T-cell (primary cell): ENCODE measurements at regions not wholly inside any gene's neighbourhood (a gene's known extent, or its start where the extent isn't known, plus 50 kb on each side); places are given as distances from the start of the nearest gene placed in this dataset.

Source experiments
- ATAC-seq, 4 experiments: fragments of 200-7000 bp in 3 of 4; fragments of 150-1000 bp in 1 of 4; cut with Tn5 transposase; replicated peaks in 1 of 4; 1 replicate in 3 of 4; 2 replicates in 1 of 4; pipeline ENCODE4 v1.10.0; 2021; ENCODE audit warnings: moderate library complexity in 3 of 4, mild to moderate bottlenecking in 2 of 4, moderate number of reproducible peaks in 1 of 4
- CTCF ChIA-PET, 2 donors: fragments of 300-600 bp; sonication (Branson Sonifier 250); formaldehyde crosslinking; loops; one replicate each; lab custom pipeline; 2022; ENCODE audit warnings: antibody characterized with exemption in 2 of 2; lab: Charles Lee
- POLR2A ChIA-PET, 2 donors: fragments of 300-600 bp; sonication (Branson Sonifier 250); formaldehyde crosslinking; loops; one replicate each; lab custom pipeline; 2022; ENCODE audit warnings: antibody characterized with exemption in 2 of 2; lab: Charles Lee
- DNase-seq, 35 experiments: peaks; one replicate each; pipeline versions ENCODE4 v3.0.0 to v3.0.0-alpha.2; 2013 to 2023
- H3K27ac ChIP-seq: one replicate; pipeline ENCODE4 v1.5.1; 2013; ENCODE audit warnings: low read length
- H3K27me3 ChIP-seq, 2 experiments: replicated peaks in 1 of 2; 1 replicate in 1 of 2; 2 replicates in 1 of 2; pipeline versions ENCODE4 v1.6.1 to v1.7.0; 2013; ENCODE audit warnings: low read length in 1 of 2, mixed read lengths in 1 of 2; ENCODE audit not compliant: control insufficient read depth in 2 of 2, insufficient read depth in 2 of 2; ENCODE audit errors: extremely low read depth in 1 of 2
- H3K36me3 ChIP-seq, 2 donors: 1 replicate in 1 of 2; 2 replicates in 1 of 2; pipeline versions ENCODE4 v1.6.1 to v1.7.0; 2013; ENCODE audit warnings: low read length in 1 of 2; ENCODE audit not compliant: control insufficient read depth in 2 of 2, insufficient read depth in 1 of 2; ENCODE audit errors: extremely low read depth in 1 of 2
- H3K4me1 ChIP-seq, 2 experiments: 1 replicate in 1 of 2; 2 replicates in 1 of 2; pipeline versions ENCODE4 v1.6.1 to v1.7.0; 2013; ENCODE audit warnings: low read length in 2 of 2, mixed read lengths in 1 of 2; ENCODE audit not compliant: insufficient read depth in 2 of 2, control insufficient read depth in 1 of 2; ENCODE audit errors: extremely low read depth in 1 of 2
- H3K4me3 ChIP-seq, 2 donors: 1 replicate in 1 of 2; 2 replicates in 1 of 2; pipeline versions ENCODE4 v1.5.1 to v1.7.0; 2013; ENCODE audit warnings: mild to moderate bottlenecking in 2 of 2, low read length in 1 of 2, moderate library complexity in 1 of 2; ENCODE audit not compliant: control insufficient read depth in 1 of 2; ENCODE audit errors: extremely low read depth in 1 of 2
- H3K9me3 ChIP-seq: 2 replicates; pipeline ENCODE4 v1.7.0; 2013
- H3K27ac Mint-ChIP-seq, 2 donors: one replicate each; pipeline ENCODE4 v1.8.0; 2020 to 2021; ENCODE audit warnings: mild to moderate bottlenecking in 2 of 2, mixed read lengths in 2 of 2
- H3K27me3 Mint-ChIP-seq, 2 donors: one replicate each; pipeline ENCODE4 v1.8.0; 2021 to 2022; ENCODE audit warnings: mixed read lengths in 2 of 2
- H3K36me3 Mint-ChIP-seq: one replicate; pipeline ENCODE4 v1.8.0; 2021; ENCODE audit warnings: mixed read lengths
- H3K4me1 Mint-ChIP-seq, 3 donors: one replicate each; pipeline ENCODE4 v1.8.0; 2020 to 2022; ENCODE audit warnings: mixed read lengths in 3 of 3, mild to moderate bottlenecking in 1 of 3
- H3K4me3 Mint-ChIP-seq, 3 donors: one replicate each; pipeline ENCODE4 v1.8.0; 2020 to 2022; ENCODE audit warnings: mild to moderate bottlenecking in 3 of 3, mixed read lengths in 3 of 3, moderate library complexity in 3 of 3
- H3K9me3 Mint-ChIP-seq, 3 donors: one replicate each; pipeline ENCODE4 v1.8.0; 2020 to 2022; ENCODE audit warnings: mixed read lengths in 3 of 3
- WGBS: methylation state at CpG from one replicate; pipeline ENCODE4 v1.1.5; 2013; ENCODE audit warnings: missing lambda C conversion rate; ENCODE audit not compliant: insufficient coverage; 5-methylcytosine and 5-hydroxymethylcytosine counted together

- no peaks in the 10 kb centered on the region for H3K27me3 Mint-ChIP-seq
- H3K36me3 ChIP-seq: no peaks in the 10 kb centered on the region
- H3K9me3 ChIP-seq: no peaks in the 10 kb centered on the region
- H3K27me3 ChIP-seq: no peaks in the 10 kb centered on the region
- ChIA-PET CTCF (no interaction called here), POLR2A (interaction anchor here in 1 of 2 donors (0.6 kb wide), 1 partner anchor 377 kb away, joined by 3 read pairs; no protein-coding TSS in a partner anchor)
- H3K27ac ChIP-seq: no peak overlapping the region
- 91% methylated on average over 14 of the region's 19 CpGs for WGBS
- no peak overlapping the region for H3K27ac Mint-ChIP-seq
- no peaks in the 10 kb centered on the region for H3K36me3 Mint-ChIP-seq
- peaks cover 5 to 9% (median 7%) of the 10 kb centered on the region in 3 donors for H3K9me3 Mint-ChIP-seq
- ATAC-seq (no peak), DNase-seq (no peak)
- H3K4me1 Mint-ChIP-seq: no peaks in the 10 kb centered on the region
- H3K4me3 ChIP-seq: no peak overlapping the region
- no peaks in the 10 kb centered on the region for H3K4me1 ChIP-seq
- no peak overlapping the region for H3K4me3 Mint-ChIP-seq
Measured at GRCh38 chr9:14007190-14007769, 306.7 kb downstream of the NFIB start.

- ATAC-seq: no peak
- H3K4me1 ChIP-seq: no peaks in the 10 kb centered on the region
Measured at GRCh38 chr9:14006386-14007187, 307.4 kb downstream of the NFIB start.

GRCh38 chr9:14004110-14004509 lies 309.8 kb downstream of the NFIB start:
- DNase-seq (no peak), ATAC-seq (no peak)
- H3K4me1 ChIP-seq: no peaks in the 10 kb centered on the region
- H3K36me3 ChIP-seq: no peaks in the 10 kb centered on the region
- WGBS: no CpG with 5 or more reads among the region's 1 CpG
- no peaks in the 10 kb centered on the region for H3K4me1 Mint-ChIP-seq
- H3K9me3 Mint-ChIP-seq: peaks cover 10 to 16% (median 14%) of the 10 kb centered on the region in 3 donors
- no peaks in the 10 kb centered on the region for H3K27me3 Mint-ChIP-seq
- ChIA-PET POLR2A (no interaction called here), CTCF (no interaction called here)
- no peaks in the 10 kb centered on the region for H3K9me3 ChIP-seq
- no peak overlapping the region for H3K4me3 Mint-ChIP-seq
- no peak overlapping the region for H3K27ac ChIP-seq
- H3K27ac Mint-ChIP-seq: no peak overlapping the region
- H3K4me3 ChIP-seq: no peak overlapping the region
- H3K27me3 ChIP-seq: no peaks in the 10 kb centered on the region
- no peaks in the 10 kb centered on the region for H3K36me3 Mint-ChIP-seq

More at GRCh38 chr9:14006386-14007187, 307.4 kb downstream of the NFIB start:
- Mint-ChIP-seq H3K36me3 (no peaks in the 10 kb centered on the region), H3K4me1 (no peaks in the 10 kb centered on the region), H3K4me3 (no peak overlapping the region), H3K27ac (no peak overlapping the region), H3K9me3 (peaks cover 10 to 14% (median 13%) of the 10 kb centered on the region in 3 donors), H3K27me3 (no peaks in the 10 kb centered on the region)
- Histone ChIP-seq H3K27ac (no peak overlapping the region), H3K4me3 (no peak overlapping the region), H3K36me3 (no peaks in the 10 kb centered on the region), H3K9me3 (no peaks in the 10 kb centered on the region), H3K27me3 (no peaks in the 10 kb centered on the region)
- whole genome bisulfite sequencing: 90% methylated on average over 5 of the region's 10 CpGs
- CTCF ChIA-PET: no interaction called here
- POLR2A ChIA-PET: no interaction called here
- DNase-seq: no peak

- no CpG with 5 or more reads among the region's 3 CpGs for WGBS
- Histone ChIP-seq H3K9me3 (no peaks in the 10 kb centered on the region), H3K36me3 (no peaks in the 10 kb centered on the region), H3K4me3 (no peak overlapping the region), H3K27me3 (no peaks in the 10 kb centered on the region), H3K27ac (no peak overlapping the region), H3K4me1 (no peaks in the 10 kb centered on the region)
- H3K9me3 Mint-ChIP-seq: peaks cover 5 to 8% (median 6%) of the 10 kb centered on the region in 3 donors
- H3K27ac Mint-ChIP-seq: no peak overlapping the region
- H3K4me1 Mint-ChIP-seq: no peaks in the 10 kb centered on the region
- ChIA-PET POLR2A (no interaction called here), CTCF (no interaction called here)
- H3K27me3 Mint-ChIP-seq: no peaks in the 10 kb centered on the region
- ATAC-seq (no peak), DNase-seq (no peak)
- H3K4me3 Mint-ChIP-seq: no peak overlapping the region
- no peaks in the 10 kb centered on the region for H3K36me3 Mint-ChIP-seq
Measured at GRCh38 chr9:13994240-13994639, 319.7 kb downstream of the NFIB start.

GRCh38 chr9:13993632-13994185 lies 320.2 kb downstream of the NFIB start:
- CTCF ChIA-PET: no interaction called here
- no peak overlapping the region for H3K4me3 ChIP-seq
- H3K36me3 ChIP-seq: no peaks in the 10 kb centered on the region
- H3K27me3 ChIP-seq: no peaks in the 10 kb centered on the region
- no peak for DNase-seq
- H3K4me3 Mint-ChIP-seq: no peak overlapping the region
- POLR2A ChIA-PET: no interaction called here
- ATAC-seq: no peak
- no peak overlapping the region for H3K27ac Mint-ChIP-seq
- 78% methylated on average over 1 of the region's 7 CpGs for WGBS
- no peaks in the 10 kb centered on the region for H3K27me3 Mint-ChIP-seq
- H3K9me3 ChIP-seq: no peaks in the 10 kb centered on the region
- H3K36me3 Mint-ChIP-seq: no peaks in the 10 kb centered on the region
- peaks cover 4 to 9% (median 5%) of the 10 kb centered on the region in 3 donors for H3K9me3 Mint-ChIP-seq
- H3K4me1 Mint-ChIP-seq: no peaks in the 10 kb centered on the region
- H3K4me1 ChIP-seq: no peaks in the 10 kb centered on the region
- H3K27ac ChIP-seq: no peak overlapping the region

- H3K27me3 Mint-ChIP-seq: no peaks in the 10 kb centered on the region
- ChIA-PET CTCF (interaction anchor here in 1 of 2 donors (1.1 kb wide), 1 partner anchor 10 kb away, joined by 3 read pairs; no protein-coding TSS in a partner anchor), POLR2A (interaction anchor here in 1 of 2 donors (0.7 kb wide), 1 partner anchor 543 kb away, joined by 3 read pairs; no protein-coding TSS in a partner anchor)
- Histone ChIP-seq H3K27ac (no peak overlapping the region), H3K9me3 (no peaks in the 10 kb centered on the region), H3K36me3 (no peaks in the 10 kb centered on the region), H3K4me3 (no peak overlapping the region), H3K27me3 (no peaks in the 10 kb centered on the region), H3K4me1 (no peaks in the 10 kb centered on the region)
- no peaks in the 10 kb centered on the region for H3K4me1 Mint-ChIP-seq
- 85% methylated on average over 4 of the region's 8 CpGs for WGBS
- H3K4me3 Mint-ChIP-seq: no peak overlapping the region
- DNase-seq (no peak), ATAC-seq (no peak)
- peaks cover 2 to 9% (median 4%) of the 10 kb centered on the region in 3 donors for H3K9me3 Mint-ChIP-seq
- no peaks in the 10 kb centered on the region for H3K36me3 Mint-ChIP-seq
- H3K27ac Mint-ChIP-seq: no peak overlapping the region
Measured at GRCh38 chr9:13992138-13993088, 321.5 kb downstream of the NFIB start.
